CD14-positive monocyte (primary cell): ENCODE measurements at regions not wholly inside any gene's neighbourhood (a gene's known extent, or its start where the extent isn't known, plus 50 kb on each side); places are given as distances from the start of the nearest gene placed in this dataset. TPM values are rescaled to one million over a fixed set of nuclear protein-coding genes. Genes with fewer than 3 reads are reported as not detected.

Experiments used
- DNase-seq, 3 donors: peaks; one replicate each; pipeline ENCODE4 v3.0.0-alpha.2; 2011 to 2022
- H2AFZ ChIP-seq: 2 replicates; pipeline ENCODE4 v1.6.0; 2012; ENCODE audit warnings: mild to moderate bottlenecking, low read depth, low read length, inconsistent platforms; ENCODE audit not compliant: insufficient read depth, poor library complexity, severe bottlenecking
- H3K27ac ChIP-seq, 2 donors: 1 replicate in 1 of 2; 2 replicates in 1 of 2; pipeline ENCODE4 v1.5.1; 2012 to 2013; ENCODE audit warnings: low read length in 2 of 2, control low read depth in 1 of 2, inconsistent platforms in 1 of 2, low read depth in 1 of 2, mild to moderate bottlenecking in 1 of 2
- H3K27me3 ChIP-seq, 2 donors: one replicate each; pipeline versions ENCODE4 v1.6.0 to v1.6.1; 2011 to 2013; ENCODE audit warnings: low read length in 2 of 2; ENCODE audit not compliant: control insufficient read depth in 2 of 2, insufficient read depth in 2 of 2
- H3K36me3 ChIP-seq, 2 donors: replicated peaks in 1 of 2; 1 replicate in 1 of 2; 2 replicates in 1 of 2; pipeline versions ENCODE4 v1.5.1 to v1.6.1; 2012 to 2013; ENCODE audit warnings: low read length in 2 of 2, control low read depth in 1 of 2, inconsistent platforms in 1 of 2, mild to moderate bottlenecking in 1 of 2; ENCODE audit not compliant: insufficient read depth in 2 of 2, control insufficient read depth in 1 of 2
- H3K4me1 ChIP-seq, 2 donors: 1 replicate in 1 of 2; 2 replicates in 1 of 2; pipeline versions ENCODE4 v1.5.1 to v1.6.1; 2012 to 2013; ENCODE audit warnings: low read length in 2 of 2, control low read depth in 1 of 2, inconsistent platforms in 1 of 2, mild to moderate bottlenecking in 1 of 2, moderate library complexity in 1 of 2; ENCODE audit not compliant: insufficient read depth in 2 of 2, control insufficient read depth in 1 of 2
- H3K4me2 ChIP-seq: replicated peaks from 2 replicates; pipeline ENCODE3; 2012; ENCODE audit warnings: low read length, moderate library complexity, mild to moderate bottlenecking; ENCODE audit not compliant: poor library complexity, severe bottlenecking; ENCODE audit errors: extremely low read depth
- H3K4me3 ChIP-seq, 3 experiments: fragments of 200-600 bp in 1 of 3; sonication (generic) in 1 of 3; replicated peaks in 1 of 3; 1 replicate in 2 of 3; 2 replicates in 1 of 3; pipeline ENCODE4 v1.5.1; 2011 to 2013; ENCODE audit warnings: low read length in 3 of 3, mild to moderate bottlenecking in 3 of 3, control low read depth in 2 of 3, low read depth in 2 of 3, inconsistent platforms in 1 of 3, moderate library complexity in 1 of 3
- H3K79me2 ChIP-seq: 2 replicates; pipeline ENCODE4 v1.6.0; 2012; ENCODE audit warnings: mild to moderate bottlenecking, control low read depth, inconsistent platforms, low read length, moderate library complexity; ENCODE audit not compliant: insufficient read depth
- H3K9ac ChIP-seq: 2 replicates; pipeline ENCODE4 v1.6.0; 2017; ENCODE audit warnings: low read length, mild to moderate bottlenecking; ENCODE audit not compliant: insufficient read depth, poor library complexity, severe bottlenecking
- H3K9me3 ChIP-seq, 2 donors: replicated peaks in 1 of 2; 1 replicate in 1 of 2; 2 replicates in 1 of 2; pipeline versions ENCODE4 v1.5.1 to v1.6.1; 2012 to 2013; ENCODE audit warnings: low read length in 2 of 2, control low read depth in 1 of 2; ENCODE audit not compliant: control insufficient read depth in 1 of 2, insufficient read depth in 1 of 2
- H4K20me1 ChIP-seq: 2 replicates; pipeline ENCODE4 v1.6.0; 2012; ENCODE audit warnings: mild to moderate bottlenecking, low read length, control low read depth, moderate library complexity; ENCODE audit not compliant: insufficient read depth
- H3K27ac Mint-ChIP-seq, 7 donors: one replicate each; pipeline ENCODE4 v1.8.0; 2020; ENCODE audit warnings: mild to moderate bottlenecking in 7 of 7, mixed read lengths in 7 of 7, moderate library complexity in 6 of 7, inconsistent platforms in 2 of 7
- H3K27me3 Mint-ChIP-seq, 3 donors: one replicate each; pipeline ENCODE4 v1.8.0; 2021 to 2022; ENCODE audit warnings: low read depth in 3 of 3, mild to moderate bottlenecking in 3 of 3, mixed read lengths in 3 of 3, moderate library complexity in 3 of 3, inconsistent platforms in 1 of 3
- H3K36me3 Mint-ChIP-seq, 2 donors: one replicate each; pipeline ENCODE4 v1.8.0; 2020; ENCODE audit warnings: mixed read lengths in 2 of 2, inconsistent platforms in 1 of 2, mild to moderate bottlenecking in 1 of 2
- H3K4me1 Mint-ChIP-seq: one replicate; pipeline ENCODE4 v1.8.0; 2020; ENCODE audit warnings: mild to moderate bottlenecking, mixed read lengths
- H3K4me3 Mint-ChIP-seq, 2 donors: one replicate each; pipeline ENCODE4 v1.8.0; 2020; ENCODE audit warnings: mild to moderate bottlenecking in 2 of 2, mixed read lengths in 2 of 2, moderate library complexity in 1 of 2
- H3K9me3 Mint-ChIP-seq, 7 donors: one replicate each; pipeline ENCODE4 v1.8.0; 2020 to 2022; ENCODE audit warnings: mixed read lengths in 7 of 7, mild to moderate bottlenecking in 6 of 7, moderate library complexity in 6 of 7, inconsistent platforms in 2 of 7
- WGBS: methylation state at CpG from one replicate; pipeline ENCODE4 v1.1.5; 2013; ENCODE audit warnings: missing lambda C conversion rate; ENCODE audit not compliant: insufficient coverage; 5-methylcytosine and 5-hydroxymethylcytosine counted together
- intact Hi-C, 2 donors: fragments of 100-400 bp; cut with micrococcal nuclease; formaldehyde crosslinking; loops; one replicate each; pipeline versions ENCODE4 v1.15.0 to v1.15.1; 2023
- small RNA-seq: library from RNA; depleted of rRNA; stranded (forward); fragments of <200 nt; gene quantifications from one replicate; pipeline ENCODE3, GENCODE V24; 2012; ENCODE audit warnings: low read depth; ENCODE audit not compliant: insufficient read length
- TF ChIP-seq, protein P1 (sequence below): fragments of 200-600 bp; IDR thresholded peaks from one replicate; pipeline ENCODE4 v1.8.0; 2022; ENCODE audit warnings: antibody characterized with exemption, mild to moderate bottlenecking

DNA sequence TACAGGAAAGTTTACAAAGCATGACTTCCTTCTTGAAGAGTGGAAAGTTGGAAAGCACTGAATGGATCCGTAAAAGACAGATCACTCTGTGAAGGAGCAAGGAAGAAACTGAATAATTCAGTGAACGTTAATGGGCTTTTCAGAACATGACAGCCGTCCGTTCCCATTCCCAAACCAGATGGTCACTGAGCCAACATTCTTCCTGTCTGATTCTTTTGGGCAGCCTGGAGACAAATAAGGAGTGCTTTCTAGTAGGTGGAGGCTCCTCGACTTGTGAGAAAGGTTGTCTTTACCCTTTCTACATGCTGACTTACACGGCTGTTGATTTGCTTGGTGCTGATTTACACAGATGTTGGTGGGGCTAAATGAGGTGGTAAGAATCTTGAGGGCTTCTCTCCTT lies 51.0 kb upstream of the PAPPA start:
- no peak overlapping the region for H3K27ac Mint-ChIP-seq
- H3K9me3 ChIP-seq, result no peaks in the 10 kb centered on the region
- intact Hi-C loops, result no loop called here
- H3K4me3 ChIP-seq, result no peak overlapping the region
- H2AFZ ChIP-seq, result no peak overlapping the region
- H3K27me3 ChIP-seq, result no peaks in the 10 kb centered on the region
- DNase-seq, result no peak
- H3K36me3 ChIP-seq, result no peaks in the 10 kb centered on the region
- no peak overlapping the region for H3K27ac ChIP-seq
- H3K4me1 Mint-ChIP-seq, result no peaks in the 10 kb centered on the region
- TF ChIP-seq, protein P1, sequence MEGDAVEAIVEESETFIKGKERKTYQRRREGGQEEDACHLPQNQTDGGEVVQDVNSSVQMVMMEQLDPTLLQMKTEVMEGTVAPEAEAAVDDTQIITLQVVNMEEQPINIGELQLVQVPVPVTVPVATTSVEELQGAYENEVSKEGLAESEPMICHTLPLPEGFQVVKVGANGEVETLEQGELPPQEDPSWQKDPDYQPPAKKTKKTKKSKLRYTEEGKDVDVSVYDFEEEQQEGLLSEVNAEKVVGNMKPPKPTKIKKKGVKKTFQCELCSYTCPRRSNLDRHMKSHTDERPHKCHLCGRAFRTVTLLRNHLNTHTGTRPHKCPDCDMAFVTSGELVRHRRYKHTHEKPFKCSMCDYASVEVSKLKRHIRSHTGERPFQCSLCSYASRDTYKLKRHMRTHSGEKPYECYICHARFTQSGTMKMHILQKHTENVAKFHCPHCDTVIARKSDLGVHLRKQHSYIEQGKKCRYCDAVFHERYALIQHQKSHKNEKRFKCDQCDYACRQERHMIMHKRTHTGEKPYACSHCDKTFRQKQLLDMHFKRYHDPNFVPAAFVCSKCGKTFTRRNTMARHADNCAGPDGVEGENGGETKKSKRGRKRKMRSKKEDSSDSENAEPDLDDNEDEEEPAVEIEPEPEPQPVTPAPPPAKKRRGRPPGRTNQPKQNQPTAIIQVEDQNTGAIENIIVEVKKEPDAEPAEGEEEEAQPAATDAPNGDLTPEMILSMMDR, result no peak
- H3K36me3 Mint-ChIP-seq, result no peaks in the 10 kb centered on the region
- WGBS, result no CpG with 5 or more reads among the region's 6 CpGs
- no peak overlapping the region for H3K4me3 Mint-ChIP-seq
- no peaks in the 10 kb centered on the region for H3K4me1 ChIP-seq
- H3K9ac ChIP-seq, result no peak overlapping the region
- peaks cover 0 to 2% (median 0%) of the 10 kb centered on the region in 3 donors for H3K27me3 Mint-ChIP-seq
- no peaks in the 10 kb centered on the region for H4K20me1 ChIP-seq
- H3K4me2 ChIP-seq, result no peak overlapping the region
- H3K9me3 Mint-ChIP-seq, result peaks cover 0 to 4% (median 0%) of the 10 kb centered on the region in 7 donors
- no peaks in the 10 kb centered on the region for H3K79me2 ChIP-seq

Small RNA genes in the stretch of these regions (small RNA-seq; reads per million reads assigned to genes)
- gene RF00004, result not detected
